Stimulated activated CD4-positive, alpha-beta T cell treated with anti-CD3 and anti-CD28 coated beads, Interleukin-2, amount 100 ng/mL, for 24 hours (primary cell): ENCODE measurements at regions not wholly inside any gene's neighbourhood (a gene's known extent, or its start where the extent isn't known, plus 50 kb on each side); places are given as distances from the start of the nearest gene placed in this dataset.

ENCODE experiments used
- DNase-seq, 2 donors: peaks; one replicate each; pipeline ENCODE4 v3.0.0-alpha.2; 2020

- no peak for DNase-seq
These were observed 292.2 kb upstream of the NPVF start for GRCh38 chr7:25520516-25520915.

GRCh38 chr7:25521236-25521635 lies 292.9 kb upstream of the NPVF start:
- DNase-seq, result no peak

- DNase-seq, result no peak
These were observed 294.4 kb upstream of the NPVF start for GRCh38 chr7:25522727-25523126.

GRCh38 chr7:25527665-25528170 lies 299.4 kb upstream of the NPVF start:
- no peak for DNase-seq

- no peak for DNase-seq
These were observed 301.0 kb upstream of the NPVF start for GRCh38 chr7:25529320-25529719.

- DNase-seq, result no peak
These were observed 308.6 kb upstream of the NPVF start for GRCh38 chr7:25536851-25537250.

- DNase-seq, result no peak
These were observed 309.5 kb upstream of the NPVF start for GRCh38 chr7:25537662-25538375.

- no peak for DNase-seq
These were observed 313.0 kb upstream of the NPVF start for GRCh38 chr7:25541094-25541821.

GRCh38 chr7:25541877-25542276 lies 313.6 kb upstream of the NPVF start:
- no peak for DNase-seq

- DNase-seq, result no peak
These were observed 314.9 kb upstream of the NPVF start for GRCh38 chr7:25543210-25543609.

- no peak for DNase-seq
These were observed 315.5 kb upstream of the NPVF start for GRCh38 chr7:25543798-25544197.

GRCh38 chr7:25544254-25544653 lies 316.0 kb upstream of the NPVF start:
- no peak for DNase-seq

GRCh38 chr7:25545124-25546008 lies 317.1 kb upstream of the NPVF start:
- DNase-seq, result no peak

GRCh38 chr7:25546306-25546705 lies 318.0 kb upstream of the NPVF start:
- DNase-seq, result no peak

GRCh38 chr7:25549271-25549921 lies 321.1 kb upstream of the NPVF start:
- DNase-seq, result no peak

- DNase-seq, result no peak
These were observed 321.9 kb upstream of the NPVF start for GRCh38 chr7:25550149-25550548.

- no peak for DNase-seq
These were observed 324.7 kb upstream of the NPVF start for GRCh38 chr7:25552998-25553397.

- no peak for DNase-seq
These were observed 325.4 kb upstream of the NPVF start for GRCh38 chr7:25553580-25554291.

- DNase-seq, result no peak
These were observed 329.2 kb upstream of the NPVF start for GRCh38 chr7:25557379-25557917.

GRCh38 chr7:25557930-25558329 lies 329.6 kb upstream of the NPVF start:
- DNase-seq, result no peak

GRCh38 chr7:25558605-25559004 lies 330.3 kb upstream of the NPVF start:
- no peak for DNase-seq
